Activated T-cell treated with anti-CD3 and anti-CD28 coated beads for 24 hours (primary cell): ENCODE measurements at regions not wholly inside any gene's neighbourhood (a gene's known extent, or its start where the extent isn't known, plus 50 kb on each side); places are given as distances from the start of the nearest gene placed in this dataset.
"Not testable (repeated sequence)": the region's sequence is repeated elsewhere in the genome, so short reads cannot be mapped to it uniquely, and the experiment has no call there.

ENCODE experiments used
- DNase-seq: peaks from one replicate; pipeline ENCODE4 v3.0.0-alpha.2; 2020; ENCODE audit warnings: low read depth

DNA sequence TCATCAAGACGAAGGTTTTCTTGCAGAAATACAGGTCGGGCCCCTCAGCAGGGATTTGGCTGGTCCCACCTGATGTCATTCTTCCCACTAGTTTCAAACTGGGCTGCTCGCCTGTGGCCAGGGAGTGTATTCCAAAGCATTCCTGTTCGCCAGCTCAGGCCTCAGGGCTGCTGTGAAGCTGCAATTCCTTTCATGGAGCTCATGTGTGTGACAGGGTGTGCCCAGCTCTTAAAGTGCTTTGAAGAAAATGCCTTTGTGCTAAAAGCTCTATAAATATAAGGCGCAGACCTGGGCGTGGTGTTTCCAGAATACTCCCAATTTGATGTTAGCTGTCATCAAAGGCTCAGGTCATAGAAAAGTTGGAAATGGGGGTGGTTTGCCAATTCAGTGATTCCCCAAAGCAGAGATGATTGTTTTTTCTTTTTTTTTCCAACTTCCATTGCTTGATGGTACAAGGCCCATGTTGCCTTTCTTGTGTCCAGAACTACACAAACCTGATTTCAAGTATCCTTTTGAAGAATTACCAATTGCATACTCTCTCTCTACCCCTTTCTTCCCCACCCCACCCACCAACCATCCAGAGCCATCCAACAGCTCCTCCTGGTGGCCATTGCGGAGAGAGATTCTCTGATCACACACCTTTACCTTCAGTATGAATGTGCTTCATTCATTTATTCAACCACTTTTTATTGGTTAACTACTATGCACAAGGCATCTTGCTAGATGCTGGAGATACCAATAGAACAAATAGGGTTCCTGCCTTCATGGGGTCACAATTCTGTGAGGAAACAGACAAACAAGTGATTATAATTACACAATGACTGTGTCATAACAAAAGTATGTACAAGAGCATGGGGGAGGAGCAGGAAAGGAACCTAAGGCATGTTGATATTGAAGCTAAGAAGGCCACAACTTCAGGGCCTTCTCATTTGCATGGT is 297.3 kb upstream of the LYZL1 start:
- DNase-seq, result peak; percentile 22

DNA sequence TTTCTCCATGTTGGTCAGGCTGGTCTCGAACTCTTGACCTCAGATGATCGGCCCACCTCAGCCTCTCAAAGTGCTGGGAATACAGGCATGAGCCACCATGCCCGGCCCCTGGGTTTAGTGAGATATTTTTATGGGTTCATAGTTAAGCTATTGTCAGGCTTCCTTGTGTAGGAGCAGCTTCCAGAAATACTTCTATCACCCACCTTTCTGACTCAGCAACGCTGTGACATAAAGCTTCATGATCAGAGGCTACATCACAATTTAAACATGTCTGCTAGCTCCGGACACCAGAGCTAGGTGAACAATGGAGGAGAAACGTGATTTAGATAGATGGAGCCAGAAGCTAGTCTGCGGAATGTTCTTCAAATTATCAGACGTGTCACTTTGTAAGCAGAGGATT is 295.8 kb upstream of the LYZL1 start:
- no peak for DNase-seq

DNA sequence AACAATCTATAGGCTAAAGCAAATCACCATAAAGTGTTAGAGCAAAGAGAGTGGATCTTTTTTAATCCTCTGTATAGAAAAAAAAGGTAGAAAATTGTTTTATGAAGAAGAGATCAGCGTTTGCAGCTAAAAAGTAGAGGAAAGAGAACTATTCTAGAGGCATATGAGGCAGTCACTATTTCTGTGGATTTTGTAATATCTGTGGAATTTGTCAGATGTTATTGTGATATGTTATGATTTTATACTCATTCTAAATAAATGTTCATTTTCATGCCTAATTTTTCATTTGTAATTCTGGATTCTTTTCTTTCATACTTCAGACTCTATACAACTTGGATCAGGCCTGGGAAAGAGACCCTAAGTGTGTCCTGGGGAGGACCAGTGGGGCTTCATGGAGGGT is 295.0 kb upstream of the LYZL1 start:
- no peak for DNase-seq

DNA sequence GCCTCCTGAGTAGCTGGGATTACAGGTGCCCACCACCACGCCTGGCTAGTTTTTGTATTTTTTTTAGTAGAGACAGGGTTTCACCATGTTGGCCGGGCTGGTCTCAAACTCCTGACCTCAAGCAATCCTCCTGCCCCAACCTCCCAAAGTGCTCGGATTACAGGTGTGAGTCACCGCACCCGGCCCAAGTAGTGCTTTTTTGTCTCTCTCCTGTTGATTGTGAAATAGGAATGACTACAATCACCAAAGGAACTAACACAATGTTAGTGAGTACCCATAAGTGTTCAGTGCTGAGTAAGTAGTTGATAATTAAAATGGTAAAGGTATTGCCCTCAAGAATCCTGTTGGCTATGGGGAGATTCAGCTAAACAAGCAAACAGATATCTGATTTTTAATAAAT is 294.1 kb upstream of the LYZL1 start:
- DNase-seq, result not testable (repeated sequence)

DNA sequence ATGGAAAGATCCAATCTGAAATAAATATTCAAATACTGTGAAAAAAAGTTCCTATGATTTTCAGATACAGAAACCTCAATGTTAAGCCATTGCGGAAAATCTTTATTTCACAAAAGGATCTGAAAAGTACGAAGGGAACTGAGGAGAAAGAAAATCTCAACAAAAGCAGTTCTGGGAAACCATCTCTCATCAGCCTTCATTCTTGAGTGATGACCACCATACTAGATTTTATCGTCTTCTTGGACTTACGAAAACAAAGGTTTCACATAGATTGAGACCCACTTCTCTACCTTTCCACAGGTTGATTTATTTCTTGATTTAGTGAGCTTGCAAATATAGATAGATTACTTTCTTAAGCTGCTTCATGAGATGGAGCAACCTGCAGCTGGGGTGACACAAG is 293.4 kb upstream of the LYZL1 start:
- DNase-seq, result no peak

DNA sequence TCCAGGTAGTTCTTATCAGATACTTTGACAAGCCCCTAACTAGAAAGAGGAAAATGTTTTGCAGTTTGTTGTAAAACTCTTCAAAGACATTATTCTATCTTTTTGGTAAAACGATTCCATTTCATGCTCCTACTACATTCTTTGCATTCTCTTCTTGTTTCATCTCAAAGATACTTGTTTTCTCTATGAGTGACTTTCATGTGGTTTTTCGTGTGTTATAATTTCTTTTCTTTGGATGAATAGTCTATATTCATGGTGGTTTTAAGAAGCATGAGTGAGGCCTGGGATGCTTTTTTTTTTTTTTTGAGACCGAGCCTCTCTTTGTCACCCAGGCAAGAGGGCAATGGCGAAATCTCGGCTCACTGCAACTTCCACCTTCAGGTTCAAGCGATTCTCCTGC is 292.5 kb upstream of the LYZL1 start:
- DNase-seq, result no peak

DNA sequence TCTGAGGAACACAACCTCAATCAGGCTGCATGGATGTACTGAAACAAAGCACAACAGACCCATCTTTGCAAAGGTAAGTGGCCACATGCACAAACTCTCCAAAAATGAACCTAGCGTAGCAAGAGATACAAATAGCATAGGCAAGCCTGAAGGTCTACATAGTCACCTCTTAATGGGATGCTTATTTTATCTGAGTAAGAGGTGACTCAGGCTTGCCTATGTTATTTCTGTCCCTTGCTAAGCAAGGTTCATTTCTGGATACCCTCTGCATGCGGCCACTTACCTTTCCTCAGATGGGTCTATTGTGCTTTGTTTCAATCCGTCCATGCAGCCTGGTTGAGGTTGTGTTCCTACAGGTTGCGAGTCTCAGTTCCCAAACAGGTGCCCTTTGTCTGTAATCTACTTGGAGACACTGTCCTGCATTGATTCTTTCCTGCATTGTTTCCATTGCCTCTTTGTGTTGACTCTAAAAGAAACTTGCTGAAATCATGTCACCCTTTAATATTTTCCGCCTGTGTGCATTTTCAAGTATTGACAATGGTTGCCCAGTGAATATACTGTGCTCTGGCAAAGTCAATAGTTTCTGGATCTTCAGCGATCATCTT is 291.8 kb upstream of the LYZL1 start:
- DNase-seq, result no peak

DNA sequence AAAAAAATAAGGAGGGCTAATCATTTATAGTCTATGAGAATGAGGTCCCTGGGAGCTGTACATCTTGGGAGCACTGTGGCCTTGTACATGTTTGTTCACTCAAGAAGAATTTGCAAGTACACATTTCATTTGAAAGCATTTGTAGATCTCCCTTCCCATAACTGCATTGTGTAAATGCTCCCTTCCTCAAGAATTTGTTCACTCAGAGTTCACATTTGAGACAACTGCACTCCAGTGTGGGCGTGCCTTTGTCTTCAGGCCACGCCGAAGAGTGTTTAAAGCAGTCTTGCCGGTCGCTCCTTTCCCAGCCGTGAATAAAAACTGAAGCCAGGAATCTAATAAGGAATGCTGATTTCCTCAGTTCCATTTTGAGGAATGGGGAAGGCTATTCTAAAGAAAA is 291.1 kb upstream of the LYZL1 start:
- no peak for DNase-seq

DNA sequence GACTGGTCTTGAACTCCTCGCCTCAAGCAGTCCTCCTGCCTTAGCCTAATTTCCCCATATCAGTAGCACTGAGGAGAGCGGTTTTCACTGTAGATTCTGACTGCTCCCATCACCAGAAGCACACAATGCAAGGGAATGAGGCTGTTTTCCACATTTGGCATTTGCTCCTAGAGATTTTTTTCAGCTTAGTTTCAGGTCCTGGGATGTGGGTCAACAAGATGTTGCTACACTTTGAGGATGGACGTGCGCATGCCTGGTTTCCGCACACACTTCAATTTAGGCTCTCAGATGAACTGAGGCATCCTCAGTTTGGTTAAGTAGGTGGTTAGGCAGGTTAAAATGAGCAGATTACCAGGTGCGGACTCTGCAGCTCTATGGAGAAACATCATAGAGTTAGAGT is 287.1 kb upstream of the LYZL1 start:
- DNase-seq, result no peak

DNA sequence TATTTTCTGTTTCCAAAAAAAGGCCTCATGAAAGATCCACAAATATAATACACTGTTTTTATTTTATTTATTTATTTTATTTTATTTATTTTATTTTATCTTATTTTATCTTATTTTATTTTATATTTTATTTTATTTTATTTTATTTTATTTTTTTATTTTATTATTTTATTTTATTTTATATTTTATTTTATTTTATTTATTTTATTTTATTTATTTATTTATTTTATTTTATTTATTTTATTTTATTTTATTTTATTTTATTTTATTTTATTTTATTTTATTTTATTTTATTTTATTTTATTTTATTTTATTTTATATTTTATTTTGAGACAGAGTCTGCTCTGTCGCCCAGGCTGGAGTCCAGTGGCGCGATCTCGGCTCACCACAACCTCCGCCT is 285.9 kb upstream of the LYZL1 start:
- not testable (repeated sequence) for DNase-seq

DNA sequence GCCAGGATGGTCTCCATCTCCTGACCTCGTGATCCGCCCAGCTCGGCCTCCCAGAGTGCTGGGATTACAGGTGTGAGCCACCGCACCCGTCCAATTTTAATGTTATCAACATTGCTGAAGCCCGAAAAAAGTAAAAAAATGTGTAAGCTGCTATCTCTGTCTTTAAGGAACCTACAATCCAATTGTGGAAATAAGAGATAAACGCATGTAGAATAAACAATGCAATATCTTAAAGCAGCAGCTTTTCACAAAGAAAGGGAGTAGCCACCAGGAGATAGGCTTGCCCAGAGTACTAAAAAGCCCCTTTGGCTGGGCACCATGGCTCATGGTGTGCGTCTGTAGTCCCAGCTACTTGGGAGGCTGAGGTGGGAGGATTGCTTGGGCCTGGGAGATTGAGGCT is 282.9 kb upstream of the LYZL1 start:
- no peak for DNase-seq

DNA sequence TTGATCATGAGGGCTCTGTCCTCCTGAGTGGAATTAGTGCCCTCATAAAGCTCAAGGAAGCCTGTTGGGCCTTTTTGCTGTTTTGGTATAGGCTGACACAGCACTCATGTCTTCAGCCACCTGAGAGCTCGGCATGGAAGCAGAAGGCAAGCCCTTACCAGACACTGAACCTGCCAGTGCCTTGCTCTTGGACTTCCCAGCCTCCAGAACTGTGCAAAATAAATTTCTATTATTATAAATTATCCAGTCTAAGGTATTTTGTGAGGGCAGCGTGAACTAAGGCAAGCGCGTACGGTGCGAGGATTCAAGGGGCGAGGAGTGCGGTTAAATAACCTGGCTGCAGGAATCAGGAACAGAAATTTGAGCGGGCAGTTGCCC is 281.5 kb upstream of the LYZL1 start:
- DNase-seq, result no peak

DNA sequence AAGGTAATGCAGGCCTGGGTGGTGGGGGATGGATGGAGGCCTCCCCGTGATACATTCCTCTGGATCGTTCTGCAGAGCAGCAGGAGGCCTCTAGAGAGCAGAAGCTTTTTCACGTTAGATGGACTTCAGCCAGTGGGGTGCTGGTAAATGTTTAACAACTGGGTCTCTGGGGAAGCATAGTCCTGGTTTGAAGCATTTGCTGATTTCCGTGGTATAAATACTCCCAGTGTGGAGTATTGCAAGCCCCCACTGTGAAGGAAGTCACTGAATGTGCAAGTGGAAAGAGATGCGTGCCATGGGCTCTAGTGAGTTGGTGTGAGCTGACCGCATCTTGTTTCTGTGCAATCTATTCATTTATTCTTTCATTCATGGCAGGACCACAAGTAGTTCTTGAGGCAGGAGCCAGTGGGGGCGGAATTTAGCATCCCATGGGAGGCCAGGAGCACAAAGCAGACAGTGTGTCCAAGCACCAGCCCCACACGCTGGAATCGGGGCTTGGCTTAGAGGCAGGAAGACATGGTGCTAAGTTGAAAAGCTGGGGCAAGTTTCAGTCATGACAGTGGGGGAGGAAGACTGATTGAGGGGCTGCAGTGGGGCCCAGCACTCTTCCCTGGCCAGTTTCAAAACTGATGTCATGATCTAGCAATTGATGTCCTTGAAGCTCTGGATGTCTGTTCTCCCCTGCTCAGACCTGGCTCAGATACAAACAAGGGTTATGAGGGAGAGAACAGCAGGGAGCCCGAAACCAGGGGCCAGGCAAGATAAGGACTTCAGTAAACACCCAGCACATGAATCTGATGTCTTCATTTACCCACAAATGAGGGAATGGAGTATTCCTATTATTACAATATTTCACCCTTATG is 280.9 kb upstream of the LYZL1 start:
- DNase-seq, result no peak

DNA sequence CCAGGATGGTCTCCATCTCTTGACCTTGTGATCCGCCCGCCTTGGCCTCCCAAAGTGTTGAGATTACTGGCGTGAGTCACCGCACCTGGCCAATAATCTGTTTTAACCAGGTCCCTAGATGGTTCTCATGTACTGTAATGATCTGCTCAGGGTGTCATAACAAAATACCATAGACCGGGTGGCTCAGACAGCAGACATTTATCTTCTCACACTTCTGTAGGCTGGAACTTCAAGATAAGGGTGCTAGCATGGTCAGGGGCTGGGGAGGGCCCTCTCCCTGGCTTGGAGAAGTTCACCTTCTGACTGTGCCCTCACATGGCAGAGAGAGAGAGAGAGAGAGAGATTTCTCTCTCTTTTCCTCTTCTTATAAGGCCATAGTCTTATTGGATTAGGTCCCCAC is 279.4 kb upstream of the LYZL1 start:
- no peak for DNase-seq

DNA sequence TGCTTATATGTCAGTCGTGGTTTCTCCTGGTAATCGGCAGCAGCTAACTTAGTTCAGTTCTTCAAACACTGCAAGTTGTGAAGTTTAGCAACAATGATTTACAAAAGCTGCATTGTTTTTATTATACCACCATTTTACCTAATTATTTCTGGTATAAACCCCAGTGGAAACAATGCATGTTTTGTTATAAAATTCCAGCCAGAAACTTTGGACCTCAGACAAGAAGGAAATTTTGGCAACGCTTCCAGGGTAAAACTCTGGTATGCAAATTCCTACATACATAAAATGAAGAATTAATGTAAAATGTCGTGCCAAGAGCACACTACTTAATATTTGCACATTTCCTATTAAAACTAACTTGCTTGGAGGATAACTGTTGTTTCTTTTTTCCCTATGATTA is 277.4 kb upstream of the LYZL1 start:
- DNase-seq, result no peak

DNA sequence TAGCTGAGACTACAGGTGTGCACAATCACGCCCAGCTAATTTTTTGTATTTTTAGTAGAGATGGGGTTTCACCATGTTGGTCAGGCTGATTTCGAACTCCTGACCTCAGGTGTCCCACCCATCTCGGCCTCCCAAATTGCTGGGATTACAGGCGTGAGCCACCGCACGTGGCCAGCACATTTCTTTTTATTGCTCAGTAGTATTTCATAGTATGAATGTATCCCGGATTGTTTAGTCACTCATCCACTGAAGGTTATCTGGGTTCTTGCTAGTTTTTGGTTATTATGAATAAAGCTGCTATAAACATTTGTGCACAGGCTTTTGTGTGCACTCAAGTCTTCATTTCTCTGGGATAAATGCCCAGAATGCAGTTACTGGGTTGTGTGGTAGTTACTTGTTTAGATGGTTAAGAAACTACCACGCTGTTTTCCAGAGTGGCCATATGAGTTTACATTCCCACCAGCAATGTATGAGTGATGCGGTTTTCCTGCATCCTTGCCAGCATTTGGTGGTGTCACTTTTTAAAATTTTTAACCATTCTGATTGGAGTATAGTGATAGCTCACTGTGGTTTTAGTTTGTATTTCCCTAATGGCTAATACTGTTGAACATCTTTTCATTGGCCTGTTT is 275.8 kb upstream of the LYZL1 start:
- no peak for DNase-seq

DNA sequence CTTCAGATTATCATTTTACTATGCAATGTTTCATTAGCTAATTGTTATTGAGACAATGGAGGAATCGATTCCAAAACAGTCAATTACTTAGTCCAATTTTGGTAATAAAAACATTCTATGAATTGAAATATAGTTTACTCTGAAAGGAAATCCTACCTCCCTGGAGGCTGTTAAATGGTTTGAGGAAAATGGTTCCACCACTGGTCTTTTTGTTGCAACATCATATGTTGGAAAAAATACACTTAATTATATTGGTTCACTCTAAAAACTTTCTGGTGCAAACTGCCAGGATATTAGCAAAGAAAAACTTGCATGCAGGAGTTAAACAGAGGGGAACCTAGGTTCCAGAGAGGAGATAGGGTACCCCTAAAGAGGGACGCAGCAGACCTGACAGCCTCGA is 267.3 kb upstream of the LYZL1 start:
- DNase-seq, result no peak

DNA sequence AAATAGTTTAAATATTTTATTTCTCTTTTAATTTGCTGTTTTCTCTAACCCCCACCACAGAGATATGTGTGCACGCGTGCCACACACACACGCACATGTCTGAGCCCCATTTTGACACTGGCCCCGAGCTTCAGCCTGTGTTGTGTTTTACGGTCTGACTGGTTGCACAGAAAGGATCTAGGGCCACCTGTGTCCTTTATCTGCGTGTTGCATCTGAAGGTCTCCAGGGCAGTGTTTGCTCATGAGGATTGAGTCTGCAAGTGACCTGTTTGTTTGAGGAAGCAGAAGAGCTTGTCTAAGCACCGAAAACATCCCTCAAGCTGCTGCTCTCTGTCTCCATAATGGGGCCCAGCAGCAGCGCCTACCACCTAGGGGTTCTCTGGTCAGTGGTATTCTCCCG is 266.4 kb upstream of the LYZL1 start:
- DNase-seq, result no peak

DNA sequence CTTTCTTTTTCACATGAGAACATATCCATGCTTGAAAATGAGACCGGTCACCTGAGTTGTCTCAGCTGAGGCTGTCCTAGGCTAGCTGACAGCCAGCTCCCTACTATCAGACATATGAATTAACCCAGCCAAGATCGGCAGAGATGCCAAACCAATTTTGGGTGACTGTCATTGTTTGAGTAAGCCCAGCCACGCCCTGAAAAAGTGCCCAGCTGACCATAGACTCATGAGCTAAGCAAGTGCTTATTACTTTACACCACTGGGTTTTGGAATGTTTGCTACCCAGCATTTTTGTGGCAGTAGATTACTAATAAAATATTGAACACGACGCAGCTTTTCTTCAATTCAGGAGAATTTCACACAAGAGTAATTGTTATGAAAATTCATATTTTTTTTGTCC is 265.2 kb upstream of the LYZL1 start:
- DNase-seq, result no peak

DNA sequence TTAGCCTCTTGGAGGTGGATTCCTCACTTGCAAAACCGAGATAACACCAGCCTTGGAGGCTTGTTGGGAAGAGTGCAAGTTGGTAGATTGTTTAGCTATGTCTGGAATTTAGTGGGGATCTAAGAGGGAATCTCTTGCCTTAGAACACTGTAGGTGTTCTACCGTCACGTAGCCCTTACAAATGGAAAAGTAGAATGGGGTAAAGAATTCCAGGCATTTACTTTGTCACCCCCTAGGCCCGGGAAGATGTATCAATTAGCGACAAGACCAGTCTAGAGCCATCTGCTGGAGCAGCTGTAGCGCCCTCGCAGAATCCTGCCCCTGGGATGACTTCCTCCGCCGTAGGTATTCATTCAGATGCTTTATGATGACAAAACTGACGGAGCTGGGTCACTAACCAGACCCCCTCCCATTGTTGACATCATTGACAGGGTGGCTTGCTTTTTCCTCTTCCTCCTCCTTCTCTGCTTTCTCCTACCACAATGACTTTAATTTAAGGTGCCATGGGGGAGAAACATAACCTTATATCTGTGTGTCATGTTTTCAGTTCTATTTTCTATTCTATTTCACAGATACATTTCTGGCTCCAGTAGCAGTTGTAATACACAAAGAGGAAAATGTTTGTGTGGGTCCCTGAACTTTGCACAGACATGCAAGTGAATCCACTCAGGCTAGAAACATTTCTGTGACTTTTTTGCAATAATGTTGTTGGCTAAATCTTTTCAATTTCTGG is 262.6 kb upstream of the LYZL1 start:
- no peak for DNase-seq

DNA sequence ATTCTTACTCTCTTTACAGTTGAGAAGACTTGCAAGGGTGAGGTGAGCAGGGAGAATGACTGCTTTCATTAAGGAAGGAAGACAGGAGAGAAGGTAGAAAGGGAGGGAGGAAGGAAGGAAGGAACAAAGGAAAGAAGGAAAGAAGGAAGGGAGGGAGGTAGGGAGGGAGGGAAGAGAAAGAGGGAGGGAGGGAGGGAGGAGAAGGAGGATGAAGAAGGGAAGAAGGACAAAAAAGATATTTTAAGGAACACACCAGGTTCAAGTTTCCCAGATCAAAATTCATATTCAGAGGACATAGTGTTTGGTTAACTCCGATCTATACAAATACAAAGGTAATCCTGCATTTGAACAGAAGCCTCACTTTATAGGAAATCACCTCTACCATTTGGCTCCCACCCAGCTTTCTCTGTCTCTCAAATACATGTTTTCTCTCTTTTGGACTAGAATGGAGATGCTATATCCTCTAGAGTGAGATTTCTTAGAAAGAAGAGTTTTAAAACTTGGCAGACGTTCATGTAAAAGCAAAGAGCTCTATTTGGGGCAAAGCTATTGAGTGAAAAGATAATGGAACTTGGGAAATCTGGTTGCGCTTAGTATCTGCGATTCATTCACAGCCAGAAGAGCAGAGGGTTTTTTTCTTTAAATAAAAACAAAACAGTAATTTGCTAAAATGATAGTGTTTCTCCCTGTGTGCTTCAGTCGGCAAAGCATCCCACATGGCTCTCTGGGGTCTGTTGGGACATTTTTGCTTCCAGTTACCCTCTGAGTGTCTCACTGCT is 261.9 kb upstream of the LYZL1 start:
- no peak for DNase-seq
